DND-41 (cell line): ENCODE measurements at regions not wholly inside any gene's neighbourhood (a gene's known extent, or its start where the extent isn't known, plus 50 kb on each side); places are given as distances from the start of the nearest gene placed in this dataset.

Source experiments
- CTCF ChIP-seq: IDR thresholded peaks from 2 replicates; pipeline ENCODE4 v1.5.1; 2012; ENCODE audit warnings: borderline replicate concordance, low read length, moderate library complexity, mild to moderate bottlenecking; ENCODE audit not compliant: poor library complexity, severe bottlenecking; ENCODE audit errors: extremely low read depth
- EZH2 ChIP-seq: IDR thresholded peaks from 3 replicates; pipeline ENCODE4 v1.6.1; 2012; ENCODE audit warnings: borderline replicate concordance, low read depth, mild to moderate bottlenecking, moderate library complexity, low read length, inconsistent platforms; ENCODE audit not compliant: severe bottlenecking

GRCh38 chr13:108056278-108056677 lies 159.1 kb downstream of the LIG4 start:
- TF ChIP-seq EZH2 (no peak), CTCF (no peak)
